ENCODE measurements at regions not wholly inside any gene's neighbourhood (a gene's known extent, or its start where the extent isn't known, plus 50 kb on each side); places are given as distances from the start of the nearest gene placed in this dataset.

GRCh38 chr9:21558079-21558478, 76.0 kb upstream of the IFNE start:
- TF ChIP-seq CTCF (IDR thresholded peaks at IDR 0.05): no peak
- intact Hi-C loops (cut with DNase I; ENCODE audit: low total_unique reads): no loop called here

GRCh38 chr9:21558615-21559401, 76.7 kb upstream of the IFNE start:
- TF ChIP-seq CTCF (IDR thresholded peaks at IDR 0.05): no peak
- H3K9me3 ChIP-seq: no peaks in the 10 kb centered on the region
- DNase-seq: no peak
- H3K36me3 ChIP-seq: no peaks in the 10 kb centered on the region
- H3K27me3 ChIP-seq: peaks cover 0 to 61% of the 10 kb centered on the region in 2 donors
- H3K4me1 ChIP-seq: peaks cover 0 to 17% (median 12%) of the 10 kb centered on the region in 4 donors
- H3K27ac ChIP-seq: no peak overlapping the region
- intact Hi-C loops (cut with DNase I; ENCODE audit: low total_unique reads): no loop called here
- H3K4me3 ChIP-seq: peak overlapping the region; percentile 40 to 51

More at GRCh38 chr9:21558079-21558478, 76.0 kb upstream of the IFNE start:
- no peaks in the 10 kb centered on the region for H3K36me3 ChIP-seq
- peaks cover 0 to 63% of the 10 kb centered on the region in 2 donors for H3K27me3 ChIP-seq
- H3K4me1 ChIP-seq: peaks cover 0 to 17% (median 12%) of the 10 kb centered on the region in 4 donors
- H3K27ac ChIP-seq: no peak overlapping the region
- DNase-seq: no peak
- no peaks in the 10 kb centered on the region for H3K9me3 ChIP-seq
- no peak overlapping the region for H3K4me3 ChIP-seq

GRCh38 chr9:21559402-21560280, 77.5 kb upstream of the IFNE start:
- H3K4me1 ChIP-seq: peaks cover 0 to 17% (median 12%) of the 10 kb centered on the region in 4 donors
- peaks cover 0 to 65% of the 10 kb centered on the region in 2 donors for H3K27me3 ChIP-seq
- intact Hi-C loops (cut with DNase I; ENCODE audit: low total_unique reads): no loop called here
- H3K4me3 ChIP-seq: peak overlapping the region; percentile 40 to 51
- no peaks in the 10 kb centered on the region for H3K36me3 ChIP-seq
- no peaks in the 10 kb centered on the region for H3K9me3 ChIP-seq
- no peak for DNase-seq
- TF ChIP-seq CTCF (IDR thresholded peaks at IDR 0.05): no peak
- H3K27ac ChIP-seq: no peak overlapping the region

- no peak for TF ChIP-seq CTCF (IDR thresholded peaks at IDR 0.05)
- H3K9me3 ChIP-seq: no peaks in the 10 kb centered on the region
- H3K27ac ChIP-seq: no peak overlapping the region
- no peaks in the 10 kb centered on the region for H3K36me3 ChIP-seq
- H3K4me3 ChIP-seq: peak overlapping the region in 1 of 2 donors; percentile 40
- intact Hi-C loops (cut with DNase I; ENCODE audit: low total_unique reads): no loop called here
- H3K27me3 ChIP-seq: peaks cover 0 to 61% of the 10 kb centered on the region in 2 donors
- DNase-seq: no peak
- H3K4me1 ChIP-seq: peaks cover 0 to 17% (median 12%) of the 10 kb centered on the region in 4 donors
These were observed 78.2 kb upstream of the IFNE start for GRCh38 chr9:21560281-21560745.

- H3K9me3 ChIP-seq: no peaks in the 10 kb centered on the region
These were observed 79.4 kb upstream of the IFNE start for GRCh38 chr9:21561502-21561901.

More at GRCh38 chr9:21561502-21561901, 79.4 kb upstream of the IFNE start:
- no peak for TF ChIP-seq CTCF (IDR thresholded peaks at IDR 0.05)
- Histone ChIP-seq H3K4me3 (no peak overlapping the region), H3K4me1 (peaks cover 0 to 17% (median 12%) of the 10 kb centered on the region in 4 donors), H3K27ac (no peak overlapping the region), H3K27me3 (peaks cover 0 to 49% of the 10 kb centered on the region in 2 donors), H3K36me3 (no peaks in the 10 kb centered on the region)
- DNase-seq: no peak
- intact Hi-C loops (cut with DNase I; ENCODE audit: low total_unique reads): no loop called here
